ENCODE measurements at regions not wholly inside any gene's neighbourhood (a gene's known extent, or its start where the extent isn't known, plus 50 kb on each side); places are given as distances from the start of the nearest gene placed in this dataset.

DNA sequence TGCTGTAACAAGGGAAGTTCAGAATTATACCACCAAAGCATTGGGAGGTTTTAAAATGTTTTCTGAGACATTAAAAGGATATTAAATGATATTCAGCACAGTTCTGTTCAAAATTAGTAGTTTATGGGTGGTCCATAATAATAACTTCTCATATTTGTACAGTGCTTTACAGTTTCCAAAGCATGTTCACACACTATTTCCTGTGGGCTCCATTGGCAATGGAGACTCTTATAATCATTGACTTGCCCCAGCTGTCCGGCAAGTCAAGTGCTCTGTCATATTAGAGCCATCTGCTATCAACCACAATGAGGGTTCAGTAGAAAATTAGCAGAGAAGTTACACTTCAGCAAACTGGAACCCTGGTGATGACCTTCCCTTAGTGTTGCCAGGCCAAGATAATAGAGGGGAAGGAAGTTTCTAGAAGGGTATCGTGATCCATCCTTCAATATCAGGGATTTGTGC, 526.6 kb upstream of the CCDC196 start:
- TF ChIP-seq, protein P1, sequence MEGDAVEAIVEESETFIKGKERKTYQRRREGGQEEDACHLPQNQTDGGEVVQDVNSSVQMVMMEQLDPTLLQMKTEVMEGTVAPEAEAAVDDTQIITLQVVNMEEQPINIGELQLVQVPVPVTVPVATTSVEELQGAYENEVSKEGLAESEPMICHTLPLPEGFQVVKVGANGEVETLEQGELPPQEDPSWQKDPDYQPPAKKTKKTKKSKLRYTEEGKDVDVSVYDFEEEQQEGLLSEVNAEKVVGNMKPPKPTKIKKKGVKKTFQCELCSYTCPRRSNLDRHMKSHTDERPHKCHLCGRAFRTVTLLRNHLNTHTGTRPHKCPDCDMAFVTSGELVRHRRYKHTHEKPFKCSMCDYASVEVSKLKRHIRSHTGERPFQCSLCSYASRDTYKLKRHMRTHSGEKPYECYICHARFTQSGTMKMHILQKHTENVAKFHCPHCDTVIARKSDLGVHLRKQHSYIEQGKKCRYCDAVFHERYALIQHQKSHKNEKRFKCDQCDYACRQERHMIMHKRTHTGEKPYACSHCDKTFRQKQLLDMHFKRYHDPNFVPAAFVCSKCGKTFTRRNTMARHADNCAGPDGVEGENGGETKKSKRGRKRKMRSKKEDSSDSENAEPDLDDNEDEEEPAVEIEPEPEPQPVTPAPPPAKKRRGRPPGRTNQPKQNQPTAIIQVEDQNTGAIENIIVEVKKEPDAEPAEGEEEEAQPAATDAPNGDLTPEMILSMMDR (conservative IDR thresholded peaks at IDR 0.05; ENCODE audit: low read depth, low read length) = no peak
- TF ChIP-seq, protein P2, sequence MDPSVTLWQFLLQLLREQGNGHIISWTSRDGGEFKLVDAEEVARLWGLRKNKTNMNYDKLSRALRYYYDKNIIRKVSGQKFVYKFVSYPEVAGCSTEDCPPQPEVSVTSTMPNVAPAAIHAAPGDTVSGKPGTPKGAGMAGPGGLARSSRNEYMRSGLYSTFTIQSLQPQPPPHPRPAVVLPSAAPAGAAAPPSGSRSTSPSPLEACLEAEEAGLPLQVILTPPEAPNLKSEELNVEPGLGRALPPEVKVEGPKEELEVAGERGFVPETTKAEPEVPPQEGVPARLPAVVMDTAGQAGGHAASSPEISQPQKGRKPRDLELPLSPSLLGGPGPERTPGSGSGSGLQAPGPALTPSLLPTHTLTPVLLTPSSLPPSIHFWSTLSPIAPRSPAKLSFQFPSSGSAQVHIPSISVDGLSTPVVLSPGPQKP (IDR thresholded peaks at IDR 0.05; ENCODE audit: borderline replicate concordance, low read depth, low read length) = no peak
- TF ChIP-seq MXI1 (IDR thresholded peaks at IDR 0.05; ENCODE audit: borderline replicate concordance, low read depth, low read length) (no peak), CEBPB (IDR thresholded peaks at IDR 0.05; ENCODE audit: low read depth, low read length) (no peak)
